Right lobe of liver (tissue), 6 donors: ENCODE measurements at regions not wholly inside any gene's neighbourhood (a gene's known extent, or its start where the extent isn't known, plus 50 kb on each side); places are given as distances from the start of the nearest gene placed in this dataset.

ENCODE experiments used
- ATAC-seq, 4 donors: fragments of 200-7000 bp; cut with Tn5 transposase; one replicate each; pipeline ENCODE4 v1.9.1; 2020; ENCODE audit warnings: mild to moderate bottlenecking in 4 of 4, moderate library complexity in 4 of 4
- DNase-seq, 3 donors: peaks; one replicate each; pipeline ENCODE4 v3.0.0-alpha.2; 2020
- H3K27ac ChIP-seq, 3 donors: fragments of 200-600 bp; one replicate each; pipeline ENCODE4 v1.8.0; 2022
- H3K27me3 ChIP-seq, 2 donors: fragments of 200-600 bp; one replicate each; pipeline ENCODE4 v1.8.0; 2022
- H3K36me3 ChIP-seq, 4 donors: fragments of 200-600 bp; sonication (generic) in 1 of 4; one replicate each; pipeline versions ENCODE4 v1.5.1 to v1.8.0; 2017 to 2022; ENCODE audit warnings: control low read depth in 1 of 4
- H3K4me1 ChIP-seq, 4 donors: fragments of 200-600 bp; sonication (generic) in 1 of 4; one replicate each; pipeline versions ENCODE4 v1.5.1 to v1.8.0; 2017 to 2022; ENCODE audit warnings: control low read depth in 1 of 4
- H3K4me3 ChIP-seq, 3 donors: fragments of 200-600 bp; one replicate each; pipeline ENCODE4 v1.8.0; 2022
- H3K9me3 ChIP-seq, 4 donors: fragments of 200-600 bp; sonication (generic) in 1 of 4; one replicate each; pipeline versions ENCODE4 v1.5.1 to v1.8.0; 2017 to 2022; ENCODE audit warnings: control low read depth in 1 of 4
- POLR2A ChIP-seq: fragments of 450-650 bp; IDR thresholded peaks from one replicate; pipeline ENCODE4 v1.6.1; 2017; ENCODE audit warnings: antibody characterized with exemption, mild to moderate bottlenecking
- WGBS: methylation state at CpG from one replicate; pipeline ENCODE4 v1.1.6; 2018; ENCODE audit warnings: low coverage, low lambda C conversion rate; ENCODE audit not compliant: insufficient coverage; ENCODE audit errors: missing lambda C conversion rate; 5-methylcytosine and 5-hydroxymethylcytosine counted together
- intact Hi-C, 2 donors: fragments of 100-400 bp; cut with DNase I; formaldehyde crosslinking; loops; one replicate each; pipeline versions ENCODE4 v1.11.2 to v1.14.1; 2022
- TF ChIP-seq, protein P1 (sequence below), 4 donors: fragments of 200-600 bp in 3 of 4; fragments of 450-650 bp in 1 of 4; IDR thresholded peaks; one replicate each; pipeline versions ENCODE4 v1.5.1 to v1.8.0; 2016 to 2022; ENCODE audit warnings: antibody characterized with exemption in 4 of 4, mild to moderate bottlenecking in 2 of 4
- donor health status: DM: no; HTN: yes; CAD: no.
- donor health status: DM: no; HTN: no; CAD: no.
- donor health status: DM: no; HTN: no; CAD: no.
- donor health status: DM: no; HTN: yes; CAD: no.
- donor health status: DM: no; HTN: yes; CAD: no.

DNA sequence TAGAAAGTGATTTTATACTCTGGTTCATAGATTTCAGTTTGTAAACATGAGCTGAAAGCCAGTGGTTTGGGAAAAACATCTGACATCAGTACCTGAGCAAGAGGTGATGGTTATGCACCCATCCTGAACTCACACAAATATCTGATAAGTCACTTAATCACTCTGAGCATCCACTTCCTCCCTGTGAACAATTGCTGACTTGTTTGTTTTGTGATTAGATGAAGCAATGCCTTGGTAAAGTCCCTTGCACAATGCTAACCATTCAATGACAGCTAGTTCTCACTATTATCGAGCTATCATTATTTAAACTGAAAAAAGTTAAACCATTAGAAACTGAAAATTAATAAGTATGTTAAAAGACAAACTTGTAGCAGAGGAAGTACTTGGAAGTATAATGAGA, 303.0 kb downstream of the PLOD2 start:
- DNase-seq (no peak), ATAC-seq (peak in 1 of 4 donors; percentile 34)
- Histone ChIP-seq H3K27ac (no peak overlapping the region), H3K36me3 (no peaks in the 10 kb centered on the region), H3K9me3 (no peaks in the 10 kb centered on the region), H3K27me3 (no peaks in the 10 kb centered on the region), H3K4me3 (no peak overlapping the region), H3K4me1 (no peaks in the 10 kb centered on the region)
- WGBS = 20% methylated on average over 1 of the region's 1 CpG
- intact Hi-C loops = no loop called here
- TF ChIP-seq, protein P1, sequence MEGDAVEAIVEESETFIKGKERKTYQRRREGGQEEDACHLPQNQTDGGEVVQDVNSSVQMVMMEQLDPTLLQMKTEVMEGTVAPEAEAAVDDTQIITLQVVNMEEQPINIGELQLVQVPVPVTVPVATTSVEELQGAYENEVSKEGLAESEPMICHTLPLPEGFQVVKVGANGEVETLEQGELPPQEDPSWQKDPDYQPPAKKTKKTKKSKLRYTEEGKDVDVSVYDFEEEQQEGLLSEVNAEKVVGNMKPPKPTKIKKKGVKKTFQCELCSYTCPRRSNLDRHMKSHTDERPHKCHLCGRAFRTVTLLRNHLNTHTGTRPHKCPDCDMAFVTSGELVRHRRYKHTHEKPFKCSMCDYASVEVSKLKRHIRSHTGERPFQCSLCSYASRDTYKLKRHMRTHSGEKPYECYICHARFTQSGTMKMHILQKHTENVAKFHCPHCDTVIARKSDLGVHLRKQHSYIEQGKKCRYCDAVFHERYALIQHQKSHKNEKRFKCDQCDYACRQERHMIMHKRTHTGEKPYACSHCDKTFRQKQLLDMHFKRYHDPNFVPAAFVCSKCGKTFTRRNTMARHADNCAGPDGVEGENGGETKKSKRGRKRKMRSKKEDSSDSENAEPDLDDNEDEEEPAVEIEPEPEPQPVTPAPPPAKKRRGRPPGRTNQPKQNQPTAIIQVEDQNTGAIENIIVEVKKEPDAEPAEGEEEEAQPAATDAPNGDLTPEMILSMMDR (IDR thresholded peaks at IDR 0.05) = no peak
- no peak for TF ChIP-seq POLR2A

DNA sequence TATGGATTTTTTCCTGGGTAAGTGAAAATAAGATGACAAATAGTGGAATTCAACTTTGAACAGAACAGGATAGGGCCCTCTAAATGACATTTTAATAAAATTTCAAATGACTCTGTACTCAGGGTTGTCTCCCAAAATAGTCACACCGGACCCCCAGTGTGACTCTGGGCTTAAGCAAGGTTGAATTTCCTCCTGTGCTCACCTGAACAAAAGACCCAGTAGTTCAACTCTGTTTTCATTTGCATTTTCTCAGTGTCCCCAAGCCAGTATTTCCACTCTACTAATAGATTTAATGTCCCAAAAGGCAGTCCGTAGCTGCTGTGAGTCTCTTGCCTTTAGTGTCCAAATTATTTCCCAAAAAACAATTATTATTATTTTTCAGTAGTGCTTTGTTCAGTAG, 296.6 kb downstream of the PLOD2 start:
- Histone ChIP-seq H3K4me3 (no peak overlapping the region), H3K9me3 (no peaks in the 10 kb centered on the region), H3K4me1 (no peaks in the 10 kb centered on the region), H3K27ac (no peak overlapping the region), H3K27me3 (no peaks in the 10 kb centered on the region), H3K36me3 (no peaks in the 10 kb centered on the region)
- no peak for DNase-seq
- 61% methylated on average over 2 of the region's 2 CpGs for WGBS
- intact Hi-C loops = no loop called here
- ATAC-seq = no peak
- TF ChIP-seq POLR2A = no peak
- TF ChIP-seq, protein P1 (IDR thresholded peaks at IDR 0.05) = no peak

DNA sequence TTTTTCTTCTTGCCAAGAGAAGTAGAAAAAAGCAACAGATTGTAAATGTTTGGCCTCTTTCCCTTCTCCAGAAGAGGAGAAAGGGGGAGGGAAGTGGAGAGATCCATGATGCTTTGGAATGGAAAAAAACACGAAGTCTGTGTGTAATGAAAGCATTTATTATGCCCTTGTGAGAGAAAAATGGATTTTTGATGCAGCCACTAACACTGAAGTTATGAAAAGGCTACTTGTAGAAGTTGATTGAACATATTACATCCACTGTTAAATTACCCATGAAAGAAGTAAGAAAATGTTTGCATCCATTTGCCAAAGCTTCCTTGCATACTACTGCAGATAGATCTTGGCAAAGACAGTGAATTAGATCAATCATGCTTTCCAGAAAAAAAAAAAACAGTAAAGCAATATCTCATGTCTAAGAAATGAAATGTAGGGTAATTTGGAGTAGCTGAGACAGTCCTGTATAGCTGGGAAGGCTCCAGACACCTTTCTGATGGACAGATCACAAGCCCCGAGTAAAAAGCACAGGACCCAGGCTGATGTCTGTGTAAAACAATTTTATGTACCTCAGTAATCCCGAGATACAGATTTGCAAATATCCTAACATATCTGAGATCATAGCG, 295.5 kb downstream of the PLOD2 start:
- intact Hi-C loops = no loop called here
- TF ChIP-seq POLR2A = no peak
- TF ChIP-seq, protein P1 (IDR thresholded peaks at IDR 0.05) = no peak
- 32% methylated on average over 4 of the region's 4 CpGs for WGBS
- H3K4me1 ChIP-seq = no peaks in the 10 kb centered on the region
- DNase-seq (no peak), ATAC-seq (no peak)
- no peaks in the 10 kb centered on the region for H3K36me3 ChIP-seq
- no peaks in the 10 kb centered on the region for H3K9me3 ChIP-seq
- no peak overlapping the region for H3K4me3 ChIP-seq
- H3K27me3 ChIP-seq = no peaks in the 10 kb centered on the region
- no peak overlapping the region for H3K27ac ChIP-seq

DNA sequence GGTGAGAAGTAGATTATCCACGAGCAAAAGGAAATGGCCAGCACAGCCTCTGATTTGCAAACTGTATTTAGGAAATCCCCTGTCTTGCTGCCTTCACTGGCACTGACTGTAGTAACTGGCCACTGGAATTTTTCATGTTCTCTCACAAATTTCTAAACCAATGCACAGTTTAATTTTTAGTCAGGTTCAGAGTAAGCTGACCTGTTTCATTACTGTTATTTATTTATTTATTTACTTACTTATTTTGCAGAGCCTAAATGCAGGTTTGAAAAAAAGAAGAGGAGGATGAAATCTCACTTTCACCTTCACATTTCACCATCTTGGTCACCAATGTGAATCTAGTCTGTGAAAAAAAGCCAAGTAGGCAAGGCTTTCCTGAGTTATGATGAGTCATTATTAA, 291.0 kb downstream of the PLOD2 start:
- no peak for DNase-seq
- WGBS = 44% methylated on average over 1 of the region's 1 CpG
- H3K27me3 ChIP-seq = no peaks in the 10 kb centered on the region

More for the DNA sequence above, 291.0 kb downstream of the PLOD2 start:
- H3K36me3 ChIP-seq = no peaks in the 10 kb centered on the region
- H3K4me3 ChIP-seq = no peak overlapping the region
- no peaks in the 10 kb centered on the region for H3K4me1 ChIP-seq
- H3K9me3 ChIP-seq = no peaks in the 10 kb centered on the region
- TF ChIP-seq, protein P1 (IDR thresholded peaks at IDR 0.05) = no peak
- TF ChIP-seq POLR2A = no peak
- H3K27ac ChIP-seq = no peak overlapping the region
- no peak for ATAC-seq
- intact Hi-C loops = no loop called here
